Neuronal stem cell (in vitro differentiated cells): ENCODE measurements at regions not wholly inside any gene's neighbourhood (a gene's known extent, or its start where the extent isn't known, plus 50 kb on each side); places are given as distances from the start of the nearest gene placed in this dataset.

ENCODE experiments used
- DNase-seq: peaks from one replicate; pipeline ENCODE4 v3.0.0-alpha.2; 2013; ENCODE audit warnings: low spot score
- H2AFZ ChIP-seq: one replicate; pipeline ENCODE4 v1.6.1; 2013; ENCODE audit warnings: mild to moderate bottlenecking, low read length, inconsistent platforms
- H2AK5ac ChIP-seq: 2 replicates; pipeline ENCODE4 v1.6.1; 2013; ENCODE audit warnings: low read depth, mild to moderate bottlenecking, inconsistent platforms, low read length, moderate library complexity, mixed read lengths
- H2BK120ac ChIP-seq: 2 replicates; pipeline ENCODE4 v1.6.1; 2013; ENCODE audit warnings: low read depth, mild to moderate bottlenecking, inconsistent platforms, low read length, moderate library complexity, mixed read lengths
- H2BK12ac ChIP-seq: one replicate; pipeline ENCODE4 v1.6.1; 2013; ENCODE audit warnings: low read length, inconsistent platforms
- H2BK15ac ChIP-seq: 2 replicates; pipeline ENCODE4 v1.6.1; 2013; ENCODE audit warnings: mild to moderate bottlenecking, low read length, inconsistent platforms, mixed read lengths
- H2BK5ac ChIP-seq: one replicate; pipeline ENCODE4 v1.6.1; 2013; ENCODE audit warnings: inconsistent platforms, mild to moderate bottlenecking, low read length, moderate library complexity
- H3K14ac ChIP-seq: one replicate; pipeline ENCODE4 v1.6.1; 2013; ENCODE audit warnings: low read length, inconsistent platforms
- H3K18ac ChIP-seq: 2 replicates; pipeline ENCODE4 v1.6.1; 2013; ENCODE audit warnings: low read length, inconsistent platforms
- H3K23ac ChIP-seq: 2 replicates; pipeline ENCODE4 v1.6.1; 2013; ENCODE audit warnings: low read depth, mild to moderate bottlenecking, mixed read lengths, low read length, inconsistent platforms; ENCODE audit not compliant: poor library complexity
- H3K27ac ChIP-seq: replicated peaks from 3 replicates; pipeline ENCODE4 v1.5.1; 2013; ENCODE audit warnings: low read length, inconsistent platforms
- H3K27me3 ChIP-seq, 3 experiments: 2 replicates each; pipeline ENCODE4 v1.6.1; 2013; ENCODE audit warnings: low read length in 3 of 3, mild to moderate bottlenecking in 2 of 3, inconsistent platforms in 1 of 3, low read depth in 1 of 3, mixed read lengths in 1 of 3, moderate library complexity in 1 of 3; ENCODE audit not compliant: control insufficient read depth in 3 of 3, insufficient read depth in 3 of 3
- H3K36me3 ChIP-seq, 2 donors: replicated peaks in 1 of 2; 2 replicates each; pipeline ENCODE4 v1.6.1; 2013; ENCODE audit warnings: low read length in 2 of 2; ENCODE audit not compliant: control insufficient read depth in 2 of 2, insufficient read depth in 2 of 2
- H3K4ac ChIP-seq: 2 replicates; pipeline ENCODE4 v1.6.1; 2013; ENCODE audit warnings: inconsistent platforms, mild to moderate bottlenecking, low read length, moderate library complexity
- H3K4me1 ChIP-seq, 2 donors: 1 replicate in 1 of 2; 2 replicates in 1 of 2; pipeline ENCODE4 v1.6.1; 2013; ENCODE audit warnings: low read length in 2 of 2, low read depth in 1 of 2; ENCODE audit not compliant: control insufficient read depth in 2 of 2, insufficient read depth in 1 of 2
- H3K4me2 ChIP-seq: one replicate; pipeline ENCODE4 v1.6.1; 2013; ENCODE audit warnings: mild to moderate bottlenecking, low read length, inconsistent platforms; ENCODE audit not compliant: insufficient read depth, poor library complexity, severe bottlenecking
- H3K4me3 ChIP-seq, 2 donors: 2 replicates each; pipeline ENCODE4 v1.5.1; 2013; ENCODE audit warnings: low read length in 2 of 2, mild to moderate bottlenecking in 2 of 2, inconsistent platforms in 1 of 2, moderate library complexity in 1 of 2
- H3K79me1 ChIP-seq: one replicate; pipeline ENCODE4 v1.6.1; 2013; ENCODE audit warnings: low read depth, mild to moderate bottlenecking, inconsistent platforms, low read length, moderate library complexity
- H3K9ac ChIP-seq: one replicate; pipeline ENCODE4 v1.6.1; 2013; ENCODE audit warnings: mild to moderate bottlenecking, low read depth, low read length, inconsistent platforms; ENCODE audit not compliant: poor library complexity
- H3K9me3 ChIP-seq, 2 donors: replicated peaks in 1 of 2; 2 replicates each; pipeline versions ENCODE3 to v1.6.1; 2013; ENCODE audit warnings: low read length in 2 of 2, mild to moderate bottlenecking in 2 of 2, inconsistent platforms in 1 of 2, low read depth in 1 of 2, mixed read lengths in 1 of 2, moderate library complexity in 1 of 2; ENCODE audit not compliant: control insufficient read depth in 2 of 2, insufficient read depth in 1 of 2
- H4K8ac ChIP-seq: one replicate; pipeline ENCODE4 v1.6.1; 2013; ENCODE audit warnings: low read depth, mild to moderate bottlenecking, inconsistent platforms, low read length, moderate library complexity
- H4K91ac ChIP-seq: one replicate; pipeline ENCODE4 v1.6.1; 2013; ENCODE audit warnings: low read length, low read depth, mild to moderate bottlenecking, inconsistent platforms; ENCODE audit not compliant: poor library complexity
- WGBS, 2 donors: extraction: QIAGEN DNeasy Blood & Tissue Kit; methylation state at CpG; one replicate each; pipeline ENCODE4 v1.1.7; 2013; ENCODE audit warnings: missing lambda C conversion rate in 2 of 2, mixed read lengths in 1 of 2; ENCODE audit not compliant: insufficient read length in 2 of 2, insufficient replicate concordance in 1 of 2; ENCODE audit errors: extremely low coverage in 2 of 2; 5-methylcytosine and 5-hydroxymethylcytosine counted together

- Histone ChIP-seq H3K79me1 (no peaks in the 10 kb centered on the region), H3K18ac (no peak overlapping the region), H4K91ac (no peak overlapping the region), H2BK120ac (no peak overlapping the region), H3K27ac (no peak overlapping the region), H3K9me3 (no peaks in the 10 kb centered on the region), H2BK5ac (no peak overlapping the region), H3K9ac (no peak overlapping the region), H2BK15ac (no peak overlapping the region), H3K4ac (no peak overlapping the region), H3K36me3 (no peaks in the 10 kb centered on the region), H4K8ac (no peak overlapping the region), H2AK5ac (no peak overlapping the region), H2BK12ac (no peak overlapping the region), H3K4me2 (no peak overlapping the region), H3K14ac (no peak overlapping the region), H2AFZ (no peak overlapping the region), H3K23ac (no peak overlapping the region), H3K4me3 (no peak overlapping the region), H3K27me3 (no peaks in the 10 kb centered on the region), H3K4me1 (no peaks in the 10 kb centered on the region)
- WGBS, 2 donors: no CpG with 5 or more reads among the region's 1 CpG
- DNase-seq: no peak
These were observed 1072.0 kb upstream of the CNTN5 start for GRCh38 chr11:97948793-97949192.

- WGBS, 2 donors: 100% methylated on average over 1 to 2 of the region's 2 CpGs
- Histone ChIP-seq H4K91ac (no peak overlapping the region), H2AK5ac (no peak overlapping the region), H3K4me1 (no peaks in the 10 kb centered on the region), H3K4ac (no peak overlapping the region), H3K9me3 (no peaks in the 10 kb centered on the region), H3K79me1 (no peaks in the 10 kb centered on the region), H3K36me3 (no peaks in the 10 kb centered on the region), H2BK5ac (no peak overlapping the region), H2AFZ (no peak overlapping the region), H2BK15ac (no peak overlapping the region), H3K4me3 (no peak overlapping the region), H3K23ac (no peak overlapping the region), H3K9ac (no peak overlapping the region), H2BK120ac (no peak overlapping the region), H3K14ac (no peak overlapping the region), H3K27me3 (no peaks in the 10 kb centered on the region), H3K27ac (no peak overlapping the region), H3K4me2 (no peak overlapping the region), H4K8ac (no peak overlapping the region), H2BK12ac (no peak overlapping the region), H3K18ac (no peak overlapping the region)
- no peak for DNase-seq
These were observed 1065.2 kb upstream of the CNTN5 start for GRCh38 chr11:97955595-97955994.

- Histone ChIP-seq H2BK12ac (no peak overlapping the region), H2AFZ (no peak overlapping the region), H3K23ac (no peak overlapping the region), H2BK120ac (no peak overlapping the region), H3K4me3 (no peak overlapping the region), H4K91ac (no peak overlapping the region), H3K27me3 (no peaks in the 10 kb centered on the region), H3K4me2 (no peak overlapping the region), H4K8ac (no peak overlapping the region), H2BK5ac (no peak overlapping the region), H3K36me3 (no peaks in the 10 kb centered on the region), H3K79me1 (no peaks in the 10 kb centered on the region), H3K14ac (no peak overlapping the region), H3K18ac (no peak overlapping the region), H2AK5ac (no peak overlapping the region), H3K4me1 (no peaks in the 10 kb centered on the region), H3K4ac (no peak overlapping the region), H3K27ac (no peak overlapping the region), H2BK15ac (no peak overlapping the region), H3K9ac (no peak overlapping the region), H3K9me3 (no peaks in the 10 kb centered on the region)
- DNase-seq: no peak
- no CpG with 5 or more reads among the region's 2 CpGs for WGBS, 2 donors
These were observed 1063.8 kb upstream of the CNTN5 start for GRCh38 chr11:97956904-97957303.

GRCh38 chr11:97961431-97961830, 1059.3 kb upstream of the CNTN5 start:
- WGBS, 2 donors: no CpG with 5 or more reads among the region's 4 CpGs

More at GRCh38 chr11:97961431-97961830, 1059.3 kb upstream of the CNTN5 start:
- no peak overlapping the region for H3K18ac ChIP-seq
- no peaks in the 10 kb centered on the region for H3K9me3 ChIP-seq
- H3K27ac ChIP-seq: no peak overlapping the region
- no peaks in the 10 kb centered on the region for H3K4me1 ChIP-seq
- H3K23ac ChIP-seq: no peak overlapping the region
- H2AK5ac ChIP-seq: no peak overlapping the region
- no peaks in the 10 kb centered on the region for H3K27me3 ChIP-seq
- H3K14ac ChIP-seq: no peak overlapping the region
- no peak overlapping the region for H3K4me2 ChIP-seq
- H3K4ac ChIP-seq: no peak overlapping the region
- no peak overlapping the region for H2AFZ ChIP-seq
- no peak overlapping the region for H2BK120ac ChIP-seq
- no peak overlapping the region for H3K9ac ChIP-seq
- H4K8ac ChIP-seq: no peak overlapping the region
- DNase-seq: no peak
- no peaks in the 10 kb centered on the region for H3K36me3 ChIP-seq
- H2BK12ac ChIP-seq: no peak overlapping the region
- H2BK5ac ChIP-seq: no peak overlapping the region
- H3K79me1 ChIP-seq: no peaks in the 10 kb centered on the region
- H3K4me3 ChIP-seq: no peak overlapping the region
- no peak overlapping the region for H4K91ac ChIP-seq
- no peak overlapping the region for H2BK15ac ChIP-seq
